Osteoblast (primary cell): ENCODE measurements at regions not wholly inside any gene's neighbourhood (a gene's known extent, or its start where the extent isn't known, plus 50 kb on each side); places are given as distances from the start of the nearest gene placed in this dataset.
A peak's percentile ranks its signal among the peaks of the same experiment; 100 is the strongest.

Experiments
- DNase-seq: peaks from one replicate; pipeline ENCODE4 v3.0.0; 2011; ENCODE audit warnings: low spot score, mixed read lengths; ENCODE audit not compliant: insufficient read length; ENCODE audit errors: missing footprints
- H2AFZ ChIP-seq: 2 replicates; pipeline ENCODE4 v1.6.0; 2011; ENCODE audit warnings: mild to moderate bottlenecking, low read length
- H3K27ac ChIP-seq: 2 replicates; pipeline ENCODE4 v1.5.1; 2011; ENCODE audit warnings: mild to moderate bottlenecking, low read depth, low read length, moderate library complexity
- H3K27me3 ChIP-seq: 2 replicates; pipeline ENCODE4 v1.6.0; 2012; ENCODE audit warnings: mild to moderate bottlenecking, control low read depth, inconsistent platforms, low read length, moderate library complexity; ENCODE audit not compliant: insufficient read depth
- H3K36me3 ChIP-seq: 2 replicates; pipeline ENCODE4 v1.5.1; 2011; ENCODE audit warnings: mild to moderate bottlenecking, low read length, control low read depth, moderate library complexity; ENCODE audit not compliant: insufficient read depth
- H3K4me1 ChIP-seq: 2 replicates; pipeline ENCODE4 v1.5.1; 2011; ENCODE audit warnings: mild to moderate bottlenecking, low read length, control low read depth, moderate library complexity; ENCODE audit not compliant: insufficient read depth
- H3K4me2 ChIP-seq: 2 replicates; pipeline ENCODE4 v1.6.0; 2011; ENCODE audit warnings: mild to moderate bottlenecking, low read length; ENCODE audit not compliant: insufficient read depth
- H3K4me3 ChIP-seq: fragments of 200-600 bp; sonication (generic); 3 replicates; pipeline ENCODE4 v1.5.1; 2012; ENCODE audit warnings: mild to moderate bottlenecking, low read length, inconsistent platforms; ENCODE audit not compliant: insufficient read depth
- H3K79me2 ChIP-seq: 2 replicates; pipeline ENCODE4 v1.6.0; 2012; ENCODE audit warnings: mild to moderate bottlenecking, low read length, control low read depth, inconsistent platforms; ENCODE audit not compliant: insufficient read depth
- H3K9me3 ChIP-seq: 2 replicates; pipeline ENCODE4 v1.5.1; 2011; ENCODE audit warnings: low read depth, low read length, control low read depth
- H4K20me1 ChIP-seq: 2 replicates; pipeline ENCODE4 v1.6.0; 2012; ENCODE audit warnings: mild to moderate bottlenecking, low read length, control low read depth; ENCODE audit not compliant: insufficient read depth
- TF ChIP-seq, protein P1 (sequence below): IDR thresholded peaks from 2 replicates; pipeline ENCODE4 v1.5.1; 2011; ENCODE audit warnings: mild to moderate bottlenecking, low read depth, low read length, moderate library complexity; ENCODE audit errors: extremely low read depth

- no peaks in the 10 kb centered on the region for H3K9me3 ChIP-seq
- H3K79me2 ChIP-seq, result no peaks in the 10 kb centered on the region
- no peak overlapping the region for H2AFZ ChIP-seq
- peaks cover 34% of the 10 kb centered on the region for H3K4me1 ChIP-seq
- H3K4me2 ChIP-seq, result no peak overlapping the region
- TF ChIP-seq, protein P1, sequence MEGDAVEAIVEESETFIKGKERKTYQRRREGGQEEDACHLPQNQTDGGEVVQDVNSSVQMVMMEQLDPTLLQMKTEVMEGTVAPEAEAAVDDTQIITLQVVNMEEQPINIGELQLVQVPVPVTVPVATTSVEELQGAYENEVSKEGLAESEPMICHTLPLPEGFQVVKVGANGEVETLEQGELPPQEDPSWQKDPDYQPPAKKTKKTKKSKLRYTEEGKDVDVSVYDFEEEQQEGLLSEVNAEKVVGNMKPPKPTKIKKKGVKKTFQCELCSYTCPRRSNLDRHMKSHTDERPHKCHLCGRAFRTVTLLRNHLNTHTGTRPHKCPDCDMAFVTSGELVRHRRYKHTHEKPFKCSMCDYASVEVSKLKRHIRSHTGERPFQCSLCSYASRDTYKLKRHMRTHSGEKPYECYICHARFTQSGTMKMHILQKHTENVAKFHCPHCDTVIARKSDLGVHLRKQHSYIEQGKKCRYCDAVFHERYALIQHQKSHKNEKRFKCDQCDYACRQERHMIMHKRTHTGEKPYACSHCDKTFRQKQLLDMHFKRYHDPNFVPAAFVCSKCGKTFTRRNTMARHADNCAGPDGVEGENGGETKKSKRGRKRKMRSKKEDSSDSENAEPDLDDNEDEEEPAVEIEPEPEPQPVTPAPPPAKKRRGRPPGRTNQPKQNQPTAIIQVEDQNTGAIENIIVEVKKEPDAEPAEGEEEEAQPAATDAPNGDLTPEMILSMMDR, result no peak
- H4K20me1 ChIP-seq, result no peaks in the 10 kb centered on the region
- H3K27ac ChIP-seq, result no peak overlapping the region
- no peak for DNase-seq
- no peak overlapping the region for H3K4me3 ChIP-seq
- no peaks in the 10 kb centered on the region for H3K27me3 ChIP-seq
- no peaks in the 10 kb centered on the region for H3K36me3 ChIP-seq
Observed at GRCh38 chr3:187957582-187957981, 196.4 kb upstream of the LPP start.

GRCh38 chr3:187958432-187959003 lies 195.4 kb upstream of the LPP start:
- Histone ChIP-seq H2AFZ (no peak overlapping the region), H3K36me3 (no peaks in the 10 kb centered on the region), H3K27ac (no peak overlapping the region), H3K9me3 (no peaks in the 10 kb centered on the region), H3K79me2 (no peaks in the 10 kb centered on the region), H3K4me3 (no peak overlapping the region), H3K4me1 (peaks cover 34% of the 10 kb centered on the region), H3K4me2 (no peak overlapping the region), H3K27me3 (no peaks in the 10 kb centered on the region), H4K20me1 (no peaks in the 10 kb centered on the region)
- DNase-seq, result no peak
- TF ChIP-seq, protein P1, result no peak

DNA sequence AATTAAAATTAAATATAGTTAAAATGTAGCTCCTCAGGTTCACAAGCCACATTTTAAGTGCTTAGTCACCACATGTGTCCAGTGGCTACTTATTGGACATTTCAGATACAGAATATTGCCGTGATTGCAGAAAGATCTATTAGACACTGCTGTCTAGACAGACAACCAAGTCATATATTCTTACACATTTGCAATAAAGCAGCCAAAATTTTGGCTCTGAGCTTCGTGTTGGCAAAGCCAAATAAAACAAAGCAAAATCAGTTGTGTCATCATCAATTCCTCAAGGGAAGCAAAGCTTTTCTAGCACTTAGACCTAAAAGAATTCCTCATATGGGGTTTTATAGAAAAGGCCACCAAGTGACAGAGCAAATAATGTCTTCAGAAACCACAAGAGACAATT lies 193.1 kb upstream of the LPP start:
- no peak overlapping the region for H3K27ac ChIP-seq
- H3K9me3 ChIP-seq, result no peaks in the 10 kb centered on the region
- no peaks in the 10 kb centered on the region for H3K36me3 ChIP-seq
- TF ChIP-seq, protein P1, result no peak
- no peaks in the 10 kb centered on the region for H3K27me3 ChIP-seq
- H3K79me2 ChIP-seq, result no peaks in the 10 kb centered on the region
- H2AFZ ChIP-seq, result no peak overlapping the region
- peak; percentile 43 for DNase-seq
- H4K20me1 ChIP-seq, result no peaks in the 10 kb centered on the region
- H3K4me2 ChIP-seq, result peak overlapping the region; percentile 2
- H3K4me3 ChIP-seq, result no peak overlapping the region
- peaks cover 14% of the 10 kb centered on the region for H3K4me1 ChIP-seq

DNA sequence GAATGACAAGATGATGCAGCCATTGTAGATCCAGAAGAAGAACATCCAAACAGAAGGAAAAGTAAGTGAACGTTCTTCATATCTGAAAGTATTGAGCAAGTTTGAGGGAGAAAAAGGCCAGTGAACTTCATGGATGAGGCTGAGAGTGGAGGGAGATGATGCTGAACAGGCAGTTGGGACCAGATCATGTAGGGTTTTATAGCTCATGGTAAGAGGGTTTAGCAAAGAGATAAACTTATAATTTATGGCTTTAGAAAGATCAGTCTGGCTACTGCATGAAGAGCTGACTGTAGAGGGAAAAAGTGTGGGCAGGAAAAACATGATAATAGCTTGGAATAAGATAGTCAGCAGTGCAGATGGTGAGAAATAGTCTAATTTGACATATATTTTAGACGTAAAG lies 192.6 kb upstream of the LPP start:
- H3K4me2 ChIP-seq, result peak overlapping the region; percentile 2
- TF ChIP-seq, protein P1, result no peak
- DNase-seq, result no peak
- no peaks in the 10 kb centered on the region for H3K79me2 ChIP-seq
- H3K9me3 ChIP-seq, result no peaks in the 10 kb centered on the region
- no peak overlapping the region for H3K4me3 ChIP-seq
- H3K36me3 ChIP-seq, result no peaks in the 10 kb centered on the region
- no peak overlapping the region for H3K27ac ChIP-seq
- H4K20me1 ChIP-seq, result no peaks in the 10 kb centered on the region
- no peaks in the 10 kb centered on the region for H3K27me3 ChIP-seq
- peaks cover 11% of the 10 kb centered on the region for H3K4me1 ChIP-seq
- no peak overlapping the region for H2AFZ ChIP-seq
